IgD-negative memory B cell (primary cell): ENCODE measurements at regions not wholly inside any gene's neighbourhood (a gene's known extent, or its start where the extent isn't known, plus 50 kb on each side); places are given as distances from the start of the nearest gene placed in this dataset.
"Not testable (repeated sequence)": the region's sequence is repeated elsewhere in the genome, so short reads cannot be mapped to it uniquely, and the experiment has no call there.

Source experiments
- H3K27ac Mint-ChIP-seq, 3 donors: one replicate each; pipeline ENCODE4 v1.8.0; 2020 to 2022; ENCODE audit warnings: mild to moderate bottlenecking in 3 of 3, mixed read lengths in 3 of 3, moderate library complexity in 1 of 3
- H3K27me3 Mint-ChIP-seq: one replicate; pipeline ENCODE4 v1.8.0; 2021; ENCODE audit warnings: mixed read lengths
- H3K36me3 Mint-ChIP-seq: one replicate; pipeline ENCODE4 v1.8.0; 2020; ENCODE audit warnings: mild to moderate bottlenecking, mixed read lengths
- H3K4me1 Mint-ChIP-seq, 3 donors: one replicate each; pipeline ENCODE4 v1.8.0; 2020 to 2022; ENCODE audit warnings: mixed read lengths in 3 of 3, mild to moderate bottlenecking in 1 of 3
- H3K4me3 Mint-ChIP-seq, 4 donors: one replicate each; pipeline ENCODE4 v1.8.0; 2020 to 2022; ENCODE audit warnings: mild to moderate bottlenecking in 4 of 4, mixed read lengths in 4 of 4, moderate library complexity in 3 of 4
- H3K9me3 Mint-ChIP-seq, 3 donors: one replicate each; pipeline ENCODE4 v1.8.0; 2020 to 2021; ENCODE audit warnings: mixed read lengths in 3 of 3, mild to moderate bottlenecking in 1 of 3

- H3K9me3 Mint-ChIP-seq, result no peaks in the 10 kb centered on the region
- H3K36me3 Mint-ChIP-seq, result peaks cover 2% of the 10 kb centered on the region
- H3K27ac Mint-ChIP-seq, result peak overlapping the region; percentile 4 to 84 (median 20)
- H3K4me3 Mint-ChIP-seq, result peak overlapping the region in 2 of 4 donors; percentile 67 to 80
- peaks cover 5% of the 10 kb centered on the region for H3K27me3 Mint-ChIP-seq
- peaks cover 26 to 33% (median 31%) of the 10 kb centered on the region in 3 donors for H3K4me1 Mint-ChIP-seq
These were observed 51.8 kb upstream of the AGR3 start for GRCh38 chr7:16933296-16934279.

GRCh38 chr7:16934722-16935340 is 53.0 kb upstream of the AGR3 start:
- Mint-ChIP-seq H3K36me3 (peaks cover 2% of the 10 kb centered on the region), H3K9me3 (no peaks in the 10 kb centered on the region), H3K4me3 (no peak overlapping the region), H3K27me3 (peaks cover 3% of the 10 kb centered on the region), H3K27ac (peak overlapping the region in 1 of 3 donors; percentile 10), H3K4me1 (peaks cover 18 to 21% (median 19%) of the 10 kb centered on the region in 3 donors)

- H3K27ac Mint-ChIP-seq, result no peak overlapping the region
- H3K4me1 Mint-ChIP-seq, result peaks cover 14 to 17% (median 16%) of the 10 kb centered on the region in 3 donors
- no peaks in the 10 kb centered on the region for H3K9me3 Mint-ChIP-seq
- H3K4me3 Mint-ChIP-seq, result no peak overlapping the region
- H3K27me3 Mint-ChIP-seq, result no peaks in the 10 kb centered on the region
- peaks cover 2% of the 10 kb centered on the region for H3K36me3 Mint-ChIP-seq
These were observed 53.6 kb upstream of the AGR3 start for GRCh38 chr7:16935341-16935735.

GRCh38 chr7:16936626-16937422 is 55.0 kb upstream of the AGR3 start:
- Mint-ChIP-seq H3K4me1 (peaks cover 13 to 17% (median 14%) of the 10 kb centered on the region in 3 donors), H3K27ac (no peak overlapping the region), H3K9me3 (no peaks in the 10 kb centered on the region), H3K36me3 (peaks cover 2% of the 10 kb centered on the region), H3K27me3 (no peaks in the 10 kb centered on the region), H3K4me3 (no peak overlapping the region)

- H3K4me3 Mint-ChIP-seq, result no peak overlapping the region
- H3K36me3 Mint-ChIP-seq, result no peaks in the 10 kb centered on the region
- peaks cover 1 to 7% (median 3%) of the 10 kb centered on the region in 3 donors for H3K4me1 Mint-ChIP-seq
- H3K9me3 Mint-ChIP-seq, result no peaks in the 10 kb centered on the region
- H3K27ac Mint-ChIP-seq, result peak overlapping the region in 1 of 3 donors; percentile 11
- H3K27me3 Mint-ChIP-seq, result peaks cover 1% of the 10 kb centered on the region
These were observed 57.4 kb upstream of the AGR3 start for GRCh38 chr7:16939161-16939560.

- H3K36me3 Mint-ChIP-seq, result peaks cover 2% of the 10 kb centered on the region
- H3K27ac Mint-ChIP-seq, result no peak overlapping the region
- no peak overlapping the region for H3K4me3 Mint-ChIP-seq
- H3K9me3 Mint-ChIP-seq, result peaks cover 0 to 2% (median 0%) of the 10 kb centered on the region in 3 donors
- H3K4me1 Mint-ChIP-seq, result peaks cover 0 to 4% (median 0%) of the 10 kb centered on the region in 3 donors
- H3K27me3 Mint-ChIP-seq, result peaks cover 1% of the 10 kb centered on the region
These were observed 59.0 kb upstream of the AGR3 start for GRCh38 chr7:16940776-16941175.

- peaks cover 0 to 4% (median 0%) of the 10 kb centered on the region in 3 donors for H3K4me1 Mint-ChIP-seq
- peaks cover 1% of the 10 kb centered on the region for H3K27me3 Mint-ChIP-seq
- peaks cover 2 to 11% (median 8%) of the 10 kb centered on the region in 3 donors for H3K9me3 Mint-ChIP-seq
- H3K27ac Mint-ChIP-seq, result no peak overlapping the region
- H3K4me3 Mint-ChIP-seq, result no peak overlapping the region
- peaks cover 10% of the 10 kb centered on the region for H3K36me3 Mint-ChIP-seq
These were observed 61.2 kb upstream of the AGR3 start for GRCh38 chr7:16942929-16943509.

GRCh38 chr7:16944936-16945335 is 63.2 kb upstream of the AGR3 start:
- H3K9me3 Mint-ChIP-seq, result peaks cover 2 to 24% (median 15%) of the 10 kb centered on the region in 3 donors
- peaks cover 13% of the 10 kb centered on the region for H3K36me3 Mint-ChIP-seq
- H3K4me1 Mint-ChIP-seq, result no peaks in the 10 kb centered on the region
- H3K27me3 Mint-ChIP-seq, result peaks cover 1% of the 10 kb centered on the region
- no peak overlapping the region for H3K4me3 Mint-ChIP-seq
- H3K27ac Mint-ChIP-seq, result no peak overlapping the region

- H3K9me3 Mint-ChIP-seq, result peaks cover 2 to 24% (median 15%) of the 10 kb centered on the region in 3 donors
These were observed 63.6 kb upstream of the AGR3 start for GRCh38 chr7:16945372-16945771.

GRCh38 chr7:16948110-16948509 is 66.3 kb upstream of the AGR3 start:
- peaks cover 2 to 24% (median 15%) of the 10 kb centered on the region in 3 donors for H3K9me3 Mint-ChIP-seq
- not testable (repeated sequence) for H3K27me3 Mint-ChIP-seq, H3K4me1 Mint-ChIP-seq, H3K27ac Mint-ChIP-seq, H3K4me3 Mint-ChIP-seq
- peaks cover 13% of the 10 kb centered on the region for H3K36me3 Mint-ChIP-seq

More at GRCh38 chr7:16945372-16945771, 63.6 kb upstream of the AGR3 start:
- peaks cover 1% of the 10 kb centered on the region for H3K27me3 Mint-ChIP-seq
- peaks cover 13% of the 10 kb centered on the region for H3K36me3 Mint-ChIP-seq
- H3K27ac Mint-ChIP-seq, result no peak overlapping the region
- no peak overlapping the region for H3K4me3 Mint-ChIP-seq
- H3K4me1 Mint-ChIP-seq, result no peaks in the 10 kb centered on the region

- Mint-ChIP-seq H3K4me3 (no peak overlapping the region), H3K9me3 (peaks cover 2 to 22% (median 15%) of the 10 kb centered on the region in 3 donors), H3K36me3 (peaks cover 10% of the 10 kb centered on the region), H3K4me1 (no peaks in the 10 kb centered on the region), H3K27me3 (no peaks in the 10 kb centered on the region), H3K27ac (no peak overlapping the region)
These were observed 69.8 kb upstream of the AGR3 start for GRCh38 chr7:16951483-16952080.

GRCh38 chr7:16954321-16954720 is 72.5 kb upstream of the AGR3 start:
- no peaks in the 10 kb centered on the region for H3K36me3 Mint-ChIP-seq
- no peak overlapping the region for H3K4me3 Mint-ChIP-seq
- no peak overlapping the region for H3K27ac Mint-ChIP-seq
- H3K9me3 Mint-ChIP-seq, result peaks cover 0 to 5% (median 5%) of the 10 kb centered on the region in 3 donors
- H3K4me1 Mint-ChIP-seq, result no peaks in the 10 kb centered on the region
- H3K27me3 Mint-ChIP-seq, result no peaks in the 10 kb centered on the region

GRCh38 chr7:16958724-16959123 is 76.9 kb upstream of the AGR3 start:
- no peak overlapping the region for H3K4me3 Mint-ChIP-seq
- H3K27me3 Mint-ChIP-seq, result no peaks in the 10 kb centered on the region
- H3K27ac Mint-ChIP-seq, result no peak overlapping the region
- no peaks in the 10 kb centered on the region for H3K4me1 Mint-ChIP-seq
- peaks cover 0 to 5% (median 4%) of the 10 kb centered on the region in 3 donors for H3K9me3 Mint-ChIP-seq
- no peaks in the 10 kb centered on the region for H3K36me3 Mint-ChIP-seq

- Mint-ChIP-seq H3K36me3 (no peaks in the 10 kb centered on the region), H3K4me1 (no peaks in the 10 kb centered on the region), H3K9me3 (peaks cover 0 to 6% (median 5%) of the 10 kb centered on the region in 3 donors), H3K27me3 (no peaks in the 10 kb centered on the region), H3K27ac (no peak overlapping the region), H3K4me3 (no peak overlapping the region)
These were observed 78.7 kb upstream of the AGR3 start for GRCh38 chr7:16960337-16960965.
